Stimulated activated naive B cell treated with anti-CD40 and anti-IgM and Interleukin-4, amounts not matched to agents 10 μg/mL and 1 μg/mL and 100 μg/mL, for 72 hours (primary cell): ENCODE measurements at regions not wholly inside any gene's neighbourhood (a gene's known extent, or its start where the extent isn't known, plus 50 kb on each side); places are given as distances from the start of the nearest gene placed in this dataset.

Experiments
- ATAC-seq, 2 donors: fragments of 150-1000 bp; cut with Tn5 transposase; replicated peaks; 2 replicates each; pipeline ENCODE4 v1.10.0; 2021; ENCODE audit warnings: moderate library complexity in 1 of 2
- DNase-seq: peaks from one replicate; pipeline ENCODE4 v3.0.0; 2021
- H3K27ac Mint-ChIP-seq: one replicate; pipeline ENCODE4 v1.8.0; 2022; ENCODE audit warnings: mild to moderate bottlenecking, mixed read lengths
- H3K27me3 Mint-ChIP-seq, 2 donors: one replicate each; pipeline ENCODE4 v1.8.0; 2022; ENCODE audit warnings: mixed read lengths in 2 of 2
- H3K36me3 Mint-ChIP-seq, 2 donors: one replicate each; pipeline ENCODE4 v1.8.0; 2022; ENCODE audit warnings: mixed read lengths in 2 of 2, mild to moderate bottlenecking in 1 of 2
- H3K4me1 Mint-ChIP-seq, 2 donors: one replicate each; pipeline ENCODE4 v1.8.0; 2022; ENCODE audit warnings: mixed read lengths in 2 of 2, mild to moderate bottlenecking in 1 of 2
- H3K4me3 Mint-ChIP-seq, 2 donors: one replicate each; pipeline ENCODE4 v1.8.0; 2022; ENCODE audit warnings: mild to moderate bottlenecking in 2 of 2, mixed read lengths in 2 of 2, moderate library complexity in 1 of 2
- H3K9me3 Mint-ChIP-seq, 2 donors: one replicate each; pipeline ENCODE4 v1.8.0; 2022; ENCODE audit warnings: mixed read lengths in 2 of 2, mild to moderate bottlenecking in 1 of 2

- ATAC-seq (peak in 1 of 2 donors; percentile 57), DNase-seq (no peak)
- H3K27me3 Mint-ChIP-seq: no peaks in the 10 kb centered on the region
- H3K4me3 Mint-ChIP-seq: no peak overlapping the region
- no peak overlapping the region for H3K27ac Mint-ChIP-seq
- no peaks in the 10 kb centered on the region for H3K9me3 Mint-ChIP-seq
- no peaks in the 10 kb centered on the region for H3K4me1 Mint-ChIP-seq
- H3K36me3 Mint-ChIP-seq: no peaks in the 10 kb centered on the region
These were observed 269.7 kb upstream of the FAR2 start for GRCh38 chr12:28879379-28879778.

DNA sequence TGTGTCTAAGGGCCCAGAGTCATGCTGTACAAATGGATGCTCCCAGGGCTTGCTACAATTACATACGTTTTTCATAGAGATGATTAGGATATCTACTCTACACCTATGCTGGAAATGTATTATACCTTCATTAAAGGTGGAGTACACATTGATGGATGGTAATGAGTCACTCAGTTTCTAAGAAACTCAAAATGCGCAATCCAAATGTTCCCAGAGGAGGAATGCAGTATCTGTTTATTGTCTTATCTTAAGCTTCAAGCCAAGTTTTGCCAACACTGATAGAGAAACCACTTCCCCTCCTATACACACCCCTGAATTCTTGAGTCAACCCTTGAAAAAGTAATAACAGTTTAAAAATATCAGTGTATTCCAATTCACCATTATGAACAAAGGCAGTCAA lies 266.6 kb upstream of the FAR2 start:
- no peak for DNase-seq
- H3K4me3 Mint-ChIP-seq: no peak overlapping the region
- H3K9me3 Mint-ChIP-seq: no peaks in the 10 kb centered on the region
- no peaks in the 10 kb centered on the region for H3K36me3 Mint-ChIP-seq
- H3K27me3 Mint-ChIP-seq: no peaks in the 10 kb centered on the region
- H3K4me1 Mint-ChIP-seq: no peaks in the 10 kb centered on the region
- no peak for ATAC-seq
- no peak overlapping the region for H3K27ac Mint-ChIP-seq

DNA sequence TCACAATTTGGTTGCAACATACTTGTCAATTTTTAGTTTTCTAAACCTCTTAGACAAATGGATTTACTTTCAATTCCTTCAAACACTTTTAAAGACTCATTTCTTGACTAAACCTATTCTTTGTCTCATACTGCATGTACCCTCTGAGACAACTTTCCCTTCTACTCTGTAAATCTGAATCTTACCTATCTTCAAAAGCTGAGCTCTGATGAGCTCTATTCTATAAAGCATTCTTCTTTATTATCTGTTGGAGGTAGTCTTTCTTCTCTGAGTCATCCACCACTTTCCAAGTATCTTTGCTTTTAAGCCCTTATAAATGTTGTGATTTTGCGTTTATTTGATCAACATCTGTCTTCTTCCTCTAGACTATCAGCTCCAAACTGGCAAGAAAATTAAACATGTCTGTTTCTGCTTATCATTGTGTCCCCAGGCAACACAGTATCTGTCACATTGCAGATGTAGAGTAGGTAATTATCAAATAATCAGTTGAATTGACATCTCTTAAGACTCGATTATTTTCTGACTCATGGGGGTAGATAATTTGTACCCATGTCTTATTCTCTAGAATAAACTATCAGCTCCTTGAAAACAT lies 265.6 kb upstream of the FAR2 start:
- no peak for ATAC-seq
- Mint-ChIP-seq H3K27me3 (no peaks in the 10 kb centered on the region), H3K4me1 (no peaks in the 10 kb centered on the region), H3K9me3 (no peaks in the 10 kb centered on the region), H3K27ac (no peak overlapping the region), H3K4me3 (no peak overlapping the region), H3K36me3 (no peaks in the 10 kb centered on the region)
- DNase-seq: no peak

DNA sequence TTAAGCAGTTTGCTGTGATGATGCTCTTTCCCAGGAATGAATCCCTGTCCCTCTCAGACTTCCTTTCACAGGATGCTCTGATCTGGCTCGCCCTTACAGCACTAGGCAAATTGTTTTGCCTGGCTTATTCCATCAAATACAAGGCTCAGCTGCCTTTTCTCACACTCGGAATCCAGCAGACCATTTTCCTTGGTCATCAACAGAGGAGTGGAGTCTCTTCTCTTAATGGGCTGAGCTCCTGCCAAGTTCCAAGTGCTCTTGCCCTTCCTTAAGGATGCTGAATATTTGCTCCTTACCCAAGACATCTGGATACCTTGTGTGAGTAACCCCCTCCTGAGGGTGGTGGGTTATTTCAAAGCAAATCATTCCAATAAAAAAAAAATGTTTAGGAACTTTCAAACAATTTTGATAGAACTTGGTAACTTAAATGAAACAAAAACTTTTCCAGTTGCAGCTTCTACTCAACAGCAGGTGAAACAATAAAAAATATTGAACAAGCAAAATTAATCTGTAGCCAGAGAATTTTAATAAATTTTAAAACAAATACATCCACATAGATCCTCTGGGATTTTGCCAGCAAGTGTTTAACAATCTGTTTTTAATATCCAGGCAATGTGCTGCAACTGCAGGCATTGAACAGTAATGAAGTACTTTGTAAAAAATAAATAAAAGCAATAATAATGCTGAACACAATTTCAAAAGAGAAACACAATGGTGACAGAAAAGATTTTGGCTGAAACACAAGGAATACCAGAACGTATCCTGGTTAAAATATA lies 264.0 kb upstream of the FAR2 start:
- Mint-ChIP-seq H3K27me3 (no peaks in the 10 kb centered on the region), H3K27ac (no peak overlapping the region), H3K4me3 (no peak overlapping the region), H3K9me3 (peaks cover 0 to 3% of the 10 kb centered on the region in 2 donors), H3K36me3 (no peaks in the 10 kb centered on the region), H3K4me1 (no peaks in the 10 kb centered on the region)
- DNase-seq: no peak
- no peak for ATAC-seq

GRCh38 chr12:28885928-28886327 lies 263.1 kb upstream of the FAR2 start:
- DNase-seq (no peak), ATAC-seq (no peak)
- Mint-ChIP-seq H3K27me3 (no peaks in the 10 kb centered on the region), H3K9me3 (peaks cover 0 to 7% of the 10 kb centered on the region in 2 donors), H3K4me3 (no peak overlapping the region), H3K27ac (no peak overlapping the region), H3K4me1 (no peaks in the 10 kb centered on the region), H3K36me3 (no peaks in the 10 kb centered on the region)

GRCh38 chr12:28887461-28887990 lies 261.6 kb upstream of the FAR2 start:
- no peak for ATAC-seq
- H3K36me3 Mint-ChIP-seq: no peaks in the 10 kb centered on the region
- no peaks in the 10 kb centered on the region for H3K4me1 Mint-ChIP-seq
- peaks cover 0 to 7% of the 10 kb centered on the region in 2 donors for H3K9me3 Mint-ChIP-seq
- no peak for DNase-seq
- no peaks in the 10 kb centered on the region for H3K27me3 Mint-ChIP-seq
- no peak overlapping the region for H3K4me3 Mint-ChIP-seq
- H3K27ac Mint-ChIP-seq: no peak overlapping the region

GRCh38 chr12:28890664-28891063 lies 258.4 kb upstream of the FAR2 start:
- H3K4me1 Mint-ChIP-seq: no peaks in the 10 kb centered on the region
- H3K4me3 Mint-ChIP-seq: no peak overlapping the region
- DNase-seq (no peak), ATAC-seq (no peak)
- no peaks in the 10 kb centered on the region for H3K36me3 Mint-ChIP-seq
- H3K9me3 Mint-ChIP-seq: peaks cover 0 to 7% of the 10 kb centered on the region in 2 donors
- no peaks in the 10 kb centered on the region for H3K27me3 Mint-ChIP-seq
- H3K27ac Mint-ChIP-seq: no peak overlapping the region

DNA sequence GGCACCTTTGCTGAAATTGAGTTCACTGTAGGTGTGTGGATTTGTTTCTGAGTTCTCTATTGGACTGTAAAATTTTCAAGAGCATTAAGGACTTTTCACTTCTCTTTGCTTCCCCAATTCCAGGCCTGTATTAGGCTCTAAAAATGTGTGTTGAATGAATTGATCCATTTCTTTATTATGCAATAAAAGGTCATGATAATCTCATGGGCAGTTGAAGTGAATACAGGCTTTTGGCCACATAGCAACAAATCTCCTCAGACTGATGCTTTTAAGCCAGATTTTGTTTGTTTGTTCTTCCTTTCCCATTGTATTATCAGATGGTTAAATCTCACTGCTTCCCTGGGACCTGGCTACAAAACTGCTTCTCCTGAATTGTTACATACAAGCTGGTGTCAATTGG lies 258.0 kb upstream of the FAR2 start:
- ATAC-seq (no peak), DNase-seq (no peak)
- Mint-ChIP-seq H3K27ac (no peak overlapping the region), H3K27me3 (no peaks in the 10 kb centered on the region), H3K4me3 (no peak overlapping the region), H3K36me3 (no peaks in the 10 kb centered on the region), H3K9me3 (peaks cover 0 to 9% of the 10 kb centered on the region in 2 donors), H3K4me1 (no peaks in the 10 kb centered on the region)

DNA sequence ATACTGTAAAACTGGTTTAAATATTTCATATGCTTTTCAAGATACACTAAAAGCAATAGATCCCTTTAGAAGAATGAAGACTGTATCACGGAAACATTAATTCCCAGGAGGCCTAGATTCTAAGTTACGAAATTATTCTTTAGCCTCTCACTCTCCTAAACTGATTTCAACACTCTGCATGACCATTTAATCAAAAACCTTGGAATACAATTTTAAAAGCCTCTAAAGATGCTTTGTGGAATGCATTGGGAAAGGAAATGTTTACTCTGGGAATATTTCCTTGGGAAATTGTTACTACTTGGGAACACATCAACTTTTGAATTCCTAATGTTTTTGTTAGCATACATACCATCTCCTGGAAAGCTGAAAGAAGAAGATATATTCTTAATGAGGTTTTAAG lies 255.7 kb upstream of the FAR2 start:
- ATAC-seq: no peak
- Mint-ChIP-seq H3K9me3 (peaks cover 7 to 15% of the 10 kb centered on the region in 2 donors), H3K27me3 (no peaks in the 10 kb centered on the region), H3K4me3 (no peak overlapping the region), H3K27ac (no peak overlapping the region), H3K36me3 (no peaks in the 10 kb centered on the region), H3K4me1 (no peaks in the 10 kb centered on the region)
- no peak for DNase-seq

DNA sequence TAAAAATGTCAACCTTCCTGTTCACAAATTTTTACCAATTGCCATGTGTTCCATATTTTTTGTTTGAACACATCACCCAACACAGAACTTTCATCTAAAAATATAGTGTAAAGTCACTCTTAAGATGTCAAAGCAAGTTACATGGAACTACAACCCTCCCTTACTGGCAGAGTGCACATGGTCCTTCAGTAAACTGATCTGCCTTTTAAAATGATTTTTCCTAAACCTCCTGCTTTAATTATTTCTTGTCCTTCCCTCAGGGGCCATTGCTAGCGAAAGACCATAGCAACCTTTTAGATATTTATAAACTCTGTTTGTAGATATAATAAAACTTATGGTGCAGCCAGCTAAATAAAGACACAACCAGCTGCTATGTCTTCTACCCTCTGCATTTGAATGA lies 255.2 kb upstream of the FAR2 start:
- H3K4me3 Mint-ChIP-seq: no peak overlapping the region
- no peak for ATAC-seq
- no peak for DNase-seq
- H3K36me3 Mint-ChIP-seq: no peaks in the 10 kb centered on the region
- H3K27ac Mint-ChIP-seq: no peak overlapping the region
- no peaks in the 10 kb centered on the region for H3K27me3 Mint-ChIP-seq
- no peaks in the 10 kb centered on the region for H3K4me1 Mint-ChIP-seq
- peaks cover 7 to 15% of the 10 kb centered on the region in 2 donors for H3K9me3 Mint-ChIP-seq

- Mint-ChIP-seq H3K9me3 (peaks cover 9 to 24% of the 10 kb centered on the region in 2 donors), H3K4me3 (no peak overlapping the region), H3K4me1 (no peaks in the 10 kb centered on the region), H3K27me3 (no peaks in the 10 kb centered on the region), H3K36me3 (no peaks in the 10 kb centered on the region), H3K27ac (no peak overlapping the region)
- DNase-seq (no peak), ATAC-seq (no peak)
These were observed 252.7 kb upstream of the FAR2 start for GRCh38 chr12:28896421-28896820.

- DNase-seq (no peak), ATAC-seq (no peak)
- Mint-ChIP-seq H3K36me3 (no peaks in the 10 kb centered on the region), H3K4me3 (no peak overlapping the region), H3K4me1 (no peaks in the 10 kb centered on the region), H3K27ac (no peak overlapping the region), H3K9me3 (peaks cover 14 to 30% of the 10 kb centered on the region in 2 donors), H3K27me3 (no peaks in the 10 kb centered on the region)
These were observed 251.0 kb upstream of the FAR2 start for GRCh38 chr12:28898038-28898437.

- no peaks in the 10 kb centered on the region for H3K27me3 Mint-ChIP-seq
- ATAC-seq (no peak), DNase-seq (no peak)
- no peak overlapping the region for H3K27ac Mint-ChIP-seq
- peaks cover 19 to 36% of the 10 kb centered on the region in 2 donors for H3K9me3 Mint-ChIP-seq
- no peaks in the 10 kb centered on the region for H3K36me3 Mint-ChIP-seq
- H3K4me3 Mint-ChIP-seq: no peak overlapping the region
- no peaks in the 10 kb centered on the region for H3K4me1 Mint-ChIP-seq
These were observed 249.1 kb upstream of the FAR2 start for GRCh38 chr12:28899951-28900350.

- H3K4me3 Mint-ChIP-seq: no peak overlapping the region
- no peaks in the 10 kb centered on the region for H3K4me1 Mint-ChIP-seq
- DNase-seq (no peak), ATAC-seq (no peak)
- no peak overlapping the region for H3K27ac Mint-ChIP-seq
- H3K36me3 Mint-ChIP-seq: peaks cover 0 to 2% of the 10 kb centered on the region in 2 donors
- peaks cover 17 to 21% of the 10 kb centered on the region in 2 donors for H3K9me3 Mint-ChIP-seq
- H3K27me3 Mint-ChIP-seq: no peaks in the 10 kb centered on the region
These were observed 243.7 kb upstream of the FAR2 start for GRCh38 chr12:28905220-28905955.

GRCh38 chr12:28908646-28909045 lies 240.4 kb upstream of the FAR2 start:
- Mint-ChIP-seq H3K27ac (no peak overlapping the region), H3K36me3 (peaks cover 0 to 2% of the 10 kb centered on the region in 2 donors), H3K9me3 (peaks cover 13 to 16% of the 10 kb centered on the region in 2 donors), H3K4me1 (no peaks in the 10 kb centered on the region), H3K4me3 (no peak overlapping the region), H3K27me3 (no peaks in the 10 kb centered on the region)
- ATAC-seq (no peak), DNase-seq (no peak)
